GM12875 (cell line): ENCODE measurements at regions not wholly inside any gene's neighbourhood (a gene's known extent, or its start where the extent isn't known, plus 50 kb on each side); places are given as distances from the start of the nearest gene placed in this dataset.

Source experiments
- H3K4me3 ChIP-seq: one replicate; pipeline ENCODE4 v1.5.1; 2011; ENCODE audit warnings: low read depth, low read length, control low read depth
- CTCF ChIP-seq: IDR thresholded peaks from 2 replicates; pipeline ENCODE4 v1.5.1; 2011; ENCODE audit warnings: low read depth, mild to moderate bottlenecking, control low read depth, inconsistent platforms, low read length, moderate library complexity, borderline replicate concordance; ENCODE audit not compliant: insufficient read depth

GRCh38 chr6:164887660-164888059 is 421.7 kb downstream of the C6orf118 start:
- no peak for TF ChIP-seq CTCF

GRCh38 chr6:164882236-164882635 is 427.2 kb downstream of the C6orf118 start:
- no peak for TF ChIP-seq CTCF
- H3K4me3 ChIP-seq, result no peak overlapping the region

More at GRCh38 chr6:164887660-164888059, 421.7 kb downstream of the C6orf118 start:
- H3K4me3 ChIP-seq, result no peak overlapping the region

- no peak for TF ChIP-seq CTCF
- no peak overlapping the region for H3K4me3 ChIP-seq
Measured at GRCh38 chr6:164871783-164872182, 437.6 kb downstream of the C6orf118 start.

- no peak for TF ChIP-seq CTCF
Measured at GRCh38 chr6:164870164-164870563, 439.2 kb downstream of the C6orf118 start.

GRCh38 chr6:164861967-164862366 is 447.4 kb downstream of the C6orf118 start:
- no peak for TF ChIP-seq CTCF

More at GRCh38 chr6:164870164-164870563, 439.2 kb downstream of the C6orf118 start:
- H3K4me3 ChIP-seq, result no peak overlapping the region

GRCh38 chr6:164859816-164860215 is 449.6 kb downstream of the C6orf118 start:
- no peak for TF ChIP-seq CTCF

More at GRCh38 chr6:164861967-164862366, 447.4 kb downstream of the C6orf118 start:
- H3K4me3 ChIP-seq, result no peak overlapping the region

GRCh38 chr6:164856138-164856537 is 453.3 kb downstream of the C6orf118 start:
- no peak overlapping the region for H3K4me3 ChIP-seq
- TF ChIP-seq CTCF, result no peak

More at GRCh38 chr6:164859816-164860215, 449.6 kb downstream of the C6orf118 start:
- H3K4me3 ChIP-seq, result no peak overlapping the region
